ENCODE measurements at regions not wholly inside any gene's neighbourhood (a gene's known extent, or its start where the extent isn't known, plus 50 kb on each side); places are given as distances from the start of the nearest gene placed in this dataset.
A peak's percentile ranks its signal among the peaks of the same experiment; 100 is the strongest.

DNA sequence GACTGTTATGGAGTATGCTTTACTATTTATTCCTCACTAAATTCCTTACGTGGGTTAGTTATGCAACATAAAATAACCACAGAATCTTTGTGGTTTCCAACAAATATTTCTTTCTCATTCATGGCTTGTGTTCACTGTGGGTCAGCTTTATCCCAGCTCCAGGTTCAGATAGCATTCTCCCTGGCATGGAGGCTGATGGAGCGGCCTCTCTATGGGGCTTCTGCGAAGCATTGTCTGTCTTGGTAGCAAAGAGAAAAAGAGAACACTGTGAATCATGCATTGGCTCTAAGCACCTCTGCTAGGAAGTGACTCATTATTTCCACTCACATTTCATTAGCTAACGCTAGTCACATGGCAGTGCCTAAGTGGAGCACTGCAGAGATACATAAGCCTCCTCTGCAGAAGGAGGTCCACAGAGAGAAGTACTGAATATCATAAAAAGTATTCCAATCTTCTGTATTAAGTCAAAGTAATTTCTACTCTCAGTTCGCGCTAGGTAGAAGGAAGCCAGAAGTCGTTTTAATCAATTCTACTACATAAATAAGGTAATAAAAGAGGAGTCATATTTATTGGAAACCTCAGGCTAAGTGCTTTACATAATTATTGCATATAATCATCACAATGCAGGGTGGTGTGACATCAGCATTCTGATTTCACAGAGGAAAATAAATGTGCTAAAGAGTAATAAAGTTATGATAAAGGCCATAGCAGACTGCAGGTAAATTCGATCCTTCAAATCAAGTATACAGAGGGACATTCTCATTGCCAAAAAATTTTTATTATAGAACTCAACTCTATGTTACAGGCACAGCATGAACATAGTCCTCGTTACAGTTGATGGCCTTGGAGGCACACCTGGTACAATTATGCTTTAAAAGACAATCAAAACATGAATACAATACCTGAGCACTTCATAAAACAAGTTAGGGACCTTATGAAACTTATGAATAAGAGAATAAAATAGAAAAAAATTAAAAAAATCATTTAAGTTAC lies 531.1 kb downstream of the CETN3 start:
- no peak overlapping the region for H3K9ac ChIP-seq (ENCODE audit: low read length)
- H3K27ac ChIP-seq (ENCODE audit: low read length) = no peak overlapping the region
- H3K36me3 ChIP-seq (ENCODE audit: insufficient read depth, low read length) = no peaks in the 10 kb centered on the region
- no peak overlapping the region for H3K4me2 ChIP-seq (ENCODE audit: low read depth, low read length, poor library complexity, severe bottlenecking)
- no peaks in the 10 kb centered on the region for H3K27me3 ChIP-seq (ENCODE audit: low read length)
- H3K79me2 ChIP-seq (ENCODE audit: low read length) = no peaks in the 10 kb centered on the region
- no peak overlapping the region for H3K4me3 ChIP-seq (ENCODE audit: low read length)
- H3K4me1 ChIP-seq (ENCODE audit: low read length) = no peaks in the 10 kb centered on the region
- no peaks in the 10 kb centered on the region for H4K20me1 ChIP-seq (ENCODE audit: insufficient read depth, low read depth, low read length)
- no peaks in the 10 kb centered on the region for H3K9me3 ChIP-seq (ENCODE audit: low read length)
- no peaks in the 10 kb centered on the region for H3K9me2 ChIP-seq (replicated peaks; ENCODE audit: insufficient read depth, low read length)
- peak; percentile 42 for DNase-seq
- H2AFZ ChIP-seq (ENCODE audit: low read length) = no peak overlapping the region

- no peaks in the 10 kb centered on the region for H3K9me3 ChIP-seq (ENCODE audit: low read length)
- no peak overlapping the region for H3K9ac ChIP-seq (ENCODE audit: low read length)
- no peak for DNase-seq
- H3K4me3 ChIP-seq (ENCODE audit: low read length) = no peak overlapping the region
- H3K4me2 ChIP-seq (ENCODE audit: low read depth, low read length, poor library complexity, severe bottlenecking) = no peak overlapping the region
- no peaks in the 10 kb centered on the region for H4K20me1 ChIP-seq (ENCODE audit: insufficient read depth, low read depth, low read length)
- no peaks in the 10 kb centered on the region for H3K9me2 ChIP-seq (replicated peaks; ENCODE audit: insufficient read depth, low read length)
- no peaks in the 10 kb centered on the region for H3K79me2 ChIP-seq (ENCODE audit: low read length)
- no peak overlapping the region for H3K27ac ChIP-seq (ENCODE audit: low read length)
- no peak overlapping the region for H2AFZ ChIP-seq (ENCODE audit: low read length)
- H3K4me1 ChIP-seq (ENCODE audit: low read length) = no peaks in the 10 kb centered on the region
- no peaks in the 10 kb centered on the region for H3K36me3 ChIP-seq (ENCODE audit: insufficient read depth, low read length)
- no peaks in the 10 kb centered on the region for H3K27me3 ChIP-seq (ENCODE audit: low read length)
Measured at GRCh38 chr5:89871906-89872305, 537.6 kb downstream of the CETN3 start.

GRCh38 chr5:89869346-89869745 lies 540.2 kb downstream of the CETN3 start:
- DNase-seq = no peak
- H3K4me2 ChIP-seq (ENCODE audit: low read depth, low read length, poor library complexity, severe bottlenecking) = no peak overlapping the region
- H3K27ac ChIP-seq (ENCODE audit: low read length) = no peak overlapping the region
- no peaks in the 10 kb centered on the region for H3K36me3 ChIP-seq (ENCODE audit: insufficient read depth, low read length)
- H3K4me3 ChIP-seq (ENCODE audit: low read length) = no peak overlapping the region
- no peaks in the 10 kb centered on the region for H4K20me1 ChIP-seq (ENCODE audit: insufficient read depth, low read depth, low read length)
- no peak overlapping the region for H2AFZ ChIP-seq (ENCODE audit: low read length)
- H3K79me2 ChIP-seq (ENCODE audit: low read length) = no peaks in the 10 kb centered on the region
- no peaks in the 10 kb centered on the region for H3K9me2 ChIP-seq (replicated peaks; ENCODE audit: insufficient read depth, low read length)
- H3K9ac ChIP-seq (ENCODE audit: low read length) = no peak overlapping the region
- H3K9me3 ChIP-seq (ENCODE audit: low read length) = no peaks in the 10 kb centered on the region
- no peaks in the 10 kb centered on the region for H3K27me3 ChIP-seq (ENCODE audit: low read length)
- H3K4me1 ChIP-seq (ENCODE audit: low read length) = no peaks in the 10 kb centered on the region

DNA sequence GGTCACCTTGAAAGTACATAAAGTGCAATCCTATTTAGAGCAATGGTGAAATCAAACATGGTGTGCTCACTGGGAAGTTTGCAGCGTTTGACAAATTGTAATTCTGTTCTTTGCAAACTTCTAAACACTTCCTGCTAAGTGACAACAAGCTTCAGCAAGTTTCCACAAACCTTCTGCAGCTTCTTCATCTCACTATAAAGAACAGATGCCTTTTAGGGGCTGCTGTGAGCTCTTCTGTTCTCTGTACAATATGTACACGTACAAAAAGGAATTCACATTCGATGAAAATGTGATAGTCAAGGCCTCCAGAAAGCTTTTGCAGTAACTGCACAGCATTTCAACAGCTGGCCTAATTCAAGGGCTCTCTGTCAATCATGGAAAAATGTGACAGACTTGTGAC lies 543.1 kb downstream of the CETN3 start:
- H3K79me2 ChIP-seq (ENCODE audit: low read length) = no peaks in the 10 kb centered on the region
- no peaks in the 10 kb centered on the region for H4K20me1 ChIP-seq (ENCODE audit: insufficient read depth, low read depth, low read length)
- no peak overlapping the region for H3K4me2 ChIP-seq (ENCODE audit: low read depth, low read length, poor library complexity, severe bottlenecking)
- H3K4me1 ChIP-seq (ENCODE audit: low read length) = no peaks in the 10 kb centered on the region
- no peak overlapping the region for H3K27ac ChIP-seq (ENCODE audit: low read length)
- H3K4me3 ChIP-seq (ENCODE audit: low read length) = no peak overlapping the region
- DNase-seq = no peak
- H3K36me3 ChIP-seq (ENCODE audit: insufficient read depth, low read length) = no peaks in the 10 kb centered on the region
- no peak overlapping the region for H2AFZ ChIP-seq (ENCODE audit: low read length)
- no peaks in the 10 kb centered on the region for H3K9me2 ChIP-seq (replicated peaks; ENCODE audit: insufficient read depth, low read length)
- no peak overlapping the region for H3K9ac ChIP-seq (ENCODE audit: low read length)
- no peaks in the 10 kb centered on the region for H3K27me3 ChIP-seq (ENCODE audit: low read length)
- H3K9me3 ChIP-seq (ENCODE audit: low read length) = no peaks in the 10 kb centered on the region

- H3K4me3 ChIP-seq (ENCODE audit: low read length) = no peak overlapping the region
- no peak overlapping the region for H3K9ac ChIP-seq (ENCODE audit: low read length)
- no peak overlapping the region for H3K4me2 ChIP-seq (ENCODE audit: low read depth, low read length, poor library complexity, severe bottlenecking)
- no peak for DNase-seq
- no peaks in the 10 kb centered on the region for H3K79me2 ChIP-seq (ENCODE audit: low read length)
- no peaks in the 10 kb centered on the region for H3K9me2 ChIP-seq (replicated peaks; ENCODE audit: insufficient read depth, low read length)
- no peaks in the 10 kb centered on the region for H3K9me3 ChIP-seq (ENCODE audit: low read length)
- no peak overlapping the region for H3K27ac ChIP-seq (ENCODE audit: low read length)
- H3K36me3 ChIP-seq (ENCODE audit: insufficient read depth, low read length) = no peaks in the 10 kb centered on the region
- H3K27me3 ChIP-seq (ENCODE audit: low read length) = no peaks in the 10 kb centered on the region
- no peak overlapping the region for H2AFZ ChIP-seq (ENCODE audit: low read length)
- H3K4me1 ChIP-seq (ENCODE audit: low read length) = no peaks in the 10 kb centered on the region
- H4K20me1 ChIP-seq (ENCODE audit: insufficient read depth, low read depth, low read length) = no peaks in the 10 kb centered on the region
Measured at GRCh38 chr5:89864941-89865340, 544.6 kb downstream of the CETN3 start.

DNA sequence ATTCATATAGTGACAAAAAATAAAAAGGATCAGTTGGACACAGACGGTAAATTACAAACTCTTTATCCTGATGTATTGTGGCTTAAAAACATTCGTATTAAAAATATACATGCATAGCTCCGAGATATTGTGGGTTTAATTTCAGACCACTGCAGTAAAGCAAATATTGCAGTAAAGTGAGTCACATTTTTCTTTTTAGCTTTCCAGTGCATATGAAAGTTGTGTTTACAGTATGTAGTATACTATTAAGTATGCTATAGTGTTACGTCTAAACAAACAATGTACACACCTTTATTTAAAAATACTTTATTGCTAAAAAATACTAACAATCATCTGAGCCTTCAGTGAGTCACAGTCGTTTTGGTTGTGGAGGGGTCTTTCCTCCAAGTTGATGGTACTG lies 551.8 kb downstream of the CETN3 start:
- H3K9me2 ChIP-seq (replicated peaks; ENCODE audit: insufficient read depth, low read length) = no peaks in the 10 kb centered on the region
- no peak overlapping the region for H3K4me3 ChIP-seq (ENCODE audit: low read length)
- H3K79me2 ChIP-seq (ENCODE audit: low read length) = no peaks in the 10 kb centered on the region
- H3K27me3 ChIP-seq (ENCODE audit: low read length) = no peaks in the 10 kb centered on the region
- H3K27ac ChIP-seq (ENCODE audit: low read length) = no peak overlapping the region
- no peaks in the 10 kb centered on the region for H3K4me1 ChIP-seq (ENCODE audit: low read length)
- no peaks in the 10 kb centered on the region for H3K36me3 ChIP-seq (ENCODE audit: insufficient read depth, low read length)
- no peak for DNase-seq
- no peak overlapping the region for H3K9ac ChIP-seq (ENCODE audit: low read length)
- H3K9me3 ChIP-seq (ENCODE audit: low read length) = no peaks in the 10 kb centered on the region
- H4K20me1 ChIP-seq (ENCODE audit: insufficient read depth, low read depth, low read length) = no peaks in the 10 kb centered on the region
- H3K4me2 ChIP-seq (ENCODE audit: low read depth, low read length, poor library complexity, severe bottlenecking) = no peak overlapping the region
- H2AFZ ChIP-seq (ENCODE audit: low read length) = no peak overlapping the region

DNA sequence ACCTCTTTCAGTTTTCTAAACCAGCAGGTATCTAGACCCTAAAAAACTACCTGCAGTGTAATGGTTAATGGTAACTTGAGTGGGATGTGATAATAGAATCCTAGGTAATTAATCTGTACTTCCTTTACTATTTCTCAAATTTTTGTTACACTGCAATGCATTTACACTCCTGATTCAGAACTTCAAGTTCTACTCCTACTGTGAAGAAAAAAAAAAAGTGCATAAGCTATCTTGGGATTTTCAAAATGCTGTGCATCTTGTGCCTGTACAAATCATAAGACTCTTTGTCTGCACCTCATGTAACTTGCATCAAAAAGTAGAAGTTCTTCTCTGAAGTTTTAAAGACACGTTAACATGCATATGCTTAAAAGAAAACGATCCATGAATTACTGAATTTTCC lies 554.1 kb downstream of the CETN3 start:
- Histone ChIP-seq H3K4me1 (ENCODE audit: low read length) (no peaks in the 10 kb centered on the region), H3K4me2 (ENCODE audit: low read depth, low read length, poor library complexity, severe bottlenecking) (no peak overlapping the region), H3K9me2 (replicated peaks; ENCODE audit: insufficient read depth, low read length) (no peaks in the 10 kb centered on the region), H2AFZ (ENCODE audit: low read length) (no peak overlapping the region), H3K36me3 (ENCODE audit: insufficient read depth, low read length) (no peaks in the 10 kb centered on the region), H3K9ac (ENCODE audit: low read length) (no peak overlapping the region), H3K27me3 (ENCODE audit: low read length) (no peaks in the 10 kb centered on the region), H3K27ac (ENCODE audit: low read length) (no peak overlapping the region), H3K79me2 (ENCODE audit: low read length) (no peaks in the 10 kb centered on the region), H4K20me1 (ENCODE audit: insufficient read depth, low read depth, low read length) (no peaks in the 10 kb centered on the region), H3K9me3 (ENCODE audit: low read length) (no peaks in the 10 kb centered on the region), H3K4me3 (ENCODE audit: low read length) (no peak overlapping the region)
- no peak for DNase-seq

- Histone ChIP-seq H3K27me3 (ENCODE audit: low read length) (no peaks in the 10 kb centered on the region), H3K4me2 (ENCODE audit: low read depth, low read length, poor library complexity, severe bottlenecking) (no peak overlapping the region), H3K27ac (ENCODE audit: low read length) (no peak overlapping the region), H3K36me3 (ENCODE audit: insufficient read depth, low read length) (no peaks in the 10 kb centered on the region), H3K9ac (ENCODE audit: low read length) (no peak overlapping the region), H3K4me3 (ENCODE audit: low read length) (no peak overlapping the region), H4K20me1 (ENCODE audit: insufficient read depth, low read depth, low read length) (no peaks in the 10 kb centered on the region), H3K9me3 (ENCODE audit: low read length) (no peaks in the 10 kb centered on the region), H3K9me2 (replicated peaks; ENCODE audit: insufficient read depth, low read length) (no peaks in the 10 kb centered on the region), H3K4me1 (ENCODE audit: low read length) (no peaks in the 10 kb centered on the region), H2AFZ (ENCODE audit: low read length) (no peak overlapping the region), H3K79me2 (ENCODE audit: low read length) (no peaks in the 10 kb centered on the region)
- DNase-seq = no peak
Measured at GRCh38 chr5:89851911-89852310, 557.6 kb downstream of the CETN3 start.

Measured in Karpas-422 (cell line).